Fibroblast of villous mesenchyme (primary cell): ENCODE measurements at regions not wholly inside any gene's neighbourhood (a gene's known extent, or its start where the extent isn't known, plus 50 kb on each side); places are given as distances from the start of the nearest gene placed in this dataset.
"Not testable (repeated sequence)": the region's sequence is repeated elsewhere in the genome, so short reads cannot be mapped to it uniquely, and the experiment has no call there.

ENCODE experiments used
- DNase-seq: peaks from one replicate; pipeline ENCODE4 v3.0.0-alpha.2; 2010; ENCODE audit warnings: low read depth
- H3K4me3 ChIP-seq: 2 replicates; pipeline ENCODE4 v1.5.1; 2011; ENCODE audit warnings: low read depth, mild to moderate bottlenecking, low read length
- CTCF ChIP-seq: IDR thresholded peaks from 2 replicates; pipeline ENCODE4 v1.5.1; 2012; ENCODE audit warnings: low read depth, mild to moderate bottlenecking, low read length; ENCODE audit not compliant: insufficient read depth

DNA sequence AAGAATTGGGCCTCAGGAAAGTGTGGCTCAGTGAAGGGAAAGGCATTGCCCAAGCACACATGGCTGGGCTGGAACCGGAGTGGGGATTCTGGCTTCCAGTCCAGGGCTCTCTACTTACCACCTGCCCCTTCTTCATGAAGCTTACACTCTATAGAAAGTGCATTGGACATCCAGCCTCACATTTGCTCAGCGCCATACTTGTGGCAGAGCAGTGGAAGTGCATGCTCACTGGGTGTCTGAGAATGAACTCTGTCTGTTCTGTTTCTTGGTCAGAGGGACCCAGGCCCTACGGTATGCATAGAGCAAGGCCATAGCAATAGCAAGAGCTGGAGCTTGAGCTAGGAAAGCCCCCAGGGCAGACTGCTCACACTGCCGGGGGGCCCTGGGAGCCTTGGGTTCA is 1253.5 kb downstream of the TYW1 start:
- no peak for TF ChIP-seq CTCF
- H3K4me3 ChIP-seq, result no peak overlapping the region
- DNase-seq, result no peak

DNA sequence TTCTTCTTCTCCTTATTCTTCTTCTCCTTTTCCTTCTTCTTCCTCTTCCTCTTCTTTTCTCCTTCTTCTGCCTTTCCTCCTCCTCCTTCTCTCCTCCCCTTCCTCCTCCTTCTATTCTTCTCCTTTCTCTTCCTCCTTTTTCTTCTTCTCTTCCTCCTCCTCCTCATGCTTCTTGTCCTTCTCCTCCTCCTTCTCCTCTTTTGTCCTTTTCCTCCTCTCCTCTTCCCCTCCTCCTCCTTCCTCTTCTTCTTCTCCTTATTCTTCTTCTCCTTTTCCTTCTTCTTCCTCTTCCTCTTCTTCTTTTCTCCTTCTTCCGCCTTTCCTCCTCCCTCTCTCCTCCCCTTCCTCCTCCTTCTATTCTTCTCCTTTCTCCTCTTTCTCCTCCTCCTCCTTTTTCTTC is 1258.2 kb downstream of the TYW1 start:
- not testable (repeated sequence) for DNase-seq, H3K4me3 ChIP-seq

DNA sequence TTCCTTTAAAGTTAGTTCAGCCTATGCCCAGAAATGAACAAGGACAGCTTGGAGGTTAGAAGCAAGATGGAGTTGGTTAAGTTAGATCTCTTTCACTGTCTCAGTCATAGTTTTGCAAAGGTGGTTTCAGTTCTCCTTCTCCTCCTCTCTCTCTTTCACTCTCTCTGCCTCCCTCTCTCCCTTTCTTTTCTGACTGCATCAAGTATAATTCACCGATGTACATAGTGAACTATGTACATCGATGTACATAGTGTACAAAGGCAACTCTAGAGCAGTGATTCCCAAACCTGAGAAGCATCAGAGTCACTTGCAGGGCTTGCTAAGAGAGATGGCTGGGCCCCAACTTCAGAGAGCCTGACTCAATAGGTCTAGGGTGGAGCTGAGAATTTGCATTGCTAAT is 1259.7 kb downstream of the TYW1 start:
- DNase-seq, result no peak
- TF ChIP-seq CTCF, result no peak
- no peak overlapping the region for H3K4me3 ChIP-seq

GRCh38 chr7:68258609-68259008 is 1262.0 kb downstream of the TYW1 start:
- H3K4me3 ChIP-seq, result no peak overlapping the region
- TF ChIP-seq CTCF, result no peak
- DNase-seq, result no peak

DNA sequence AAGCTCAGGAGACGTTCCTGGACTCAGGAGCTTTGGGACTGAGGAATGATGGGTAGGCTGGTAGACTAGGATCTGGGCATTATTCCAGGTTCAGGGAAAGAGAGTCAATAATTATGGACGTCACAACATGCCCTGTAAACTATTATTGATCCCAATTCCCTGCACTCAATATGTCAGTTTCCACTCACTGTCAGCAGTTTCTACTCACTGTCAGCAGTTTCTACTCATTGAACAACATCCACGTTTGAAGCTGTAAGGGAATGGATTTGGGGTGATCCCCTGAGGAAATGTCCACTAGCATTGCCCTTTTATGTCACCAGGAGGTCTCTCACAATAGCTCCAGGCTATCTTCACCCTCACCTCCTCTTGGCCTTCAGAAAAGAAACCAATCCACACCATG is 1268.6 kb downstream of the TYW1 start:
- no peak overlapping the region for H3K4me3 ChIP-seq
- no peak for TF ChIP-seq CTCF
- DNase-seq, result no peak

- no peak overlapping the region for H3K4me3 ChIP-seq
- no peak for DNase-seq
- no peak for TF ChIP-seq CTCF
These were observed 1269.5 kb downstream of the TYW1 start for GRCh38 chr7:68266004-68266579.

DNA sequence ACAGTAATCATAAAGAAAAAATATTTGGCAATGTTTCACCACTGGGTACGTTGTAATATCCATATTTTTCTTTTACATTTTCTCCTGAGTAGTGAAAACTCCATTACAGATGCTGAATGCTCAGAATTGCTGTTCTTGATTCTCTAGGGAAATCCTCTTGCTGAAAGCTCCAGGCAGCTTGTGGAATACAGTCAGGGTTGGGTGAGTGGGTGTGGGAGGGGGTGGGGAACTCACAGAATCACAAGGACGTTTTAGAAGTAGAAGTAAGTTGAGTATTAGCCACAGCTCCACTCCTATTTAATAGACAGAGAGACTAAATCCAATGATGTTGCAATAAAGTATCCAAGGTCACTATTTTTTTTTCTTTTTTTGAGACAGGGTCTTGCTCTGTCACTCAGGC is 1270.9 kb downstream of the TYW1 start:
- no peak overlapping the region for H3K4me3 ChIP-seq
- DNase-seq, result no peak
- TF ChIP-seq CTCF, result no peak

- H3K4me3 ChIP-seq, result no peak overlapping the region
- no peak for DNase-seq
- no peak for TF ChIP-seq CTCF
These were observed 1272.8 kb downstream of the TYW1 start for GRCh38 chr7:68269405-68269804.
